ENCODE measurements at regions not wholly inside any gene's neighbourhood (a gene's known extent, or its start where the extent isn't known, plus 50 kb on each side); places are given as distances from the start of the nearest gene placed in this dataset.

GRCh38 chr7:153389261-153389660 is 629.7 kb downstream of the ACTR3B start:
- DNase-seq = no peak

DNA sequence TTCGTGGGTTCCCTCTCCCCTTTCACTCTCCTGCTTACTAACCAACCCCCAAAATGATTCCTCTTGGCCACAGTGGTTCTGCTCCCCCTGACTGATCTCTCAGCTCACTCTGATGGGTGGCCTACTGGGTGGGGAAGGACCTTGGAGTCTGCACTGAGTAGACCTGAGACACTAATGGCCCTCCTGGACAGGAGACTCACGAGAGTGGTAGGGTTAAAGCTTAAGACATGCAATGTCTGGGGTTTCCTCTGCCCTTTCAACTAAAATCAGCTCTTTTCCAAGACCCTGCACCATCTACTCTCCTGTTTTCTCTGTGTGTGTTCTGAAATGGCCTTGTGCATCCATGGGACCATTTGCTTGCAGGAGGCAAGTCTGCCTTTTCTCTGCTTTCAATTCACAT is 631.4 kb downstream of the ACTR3B start:
- no peak for DNase-seq

DNA sequence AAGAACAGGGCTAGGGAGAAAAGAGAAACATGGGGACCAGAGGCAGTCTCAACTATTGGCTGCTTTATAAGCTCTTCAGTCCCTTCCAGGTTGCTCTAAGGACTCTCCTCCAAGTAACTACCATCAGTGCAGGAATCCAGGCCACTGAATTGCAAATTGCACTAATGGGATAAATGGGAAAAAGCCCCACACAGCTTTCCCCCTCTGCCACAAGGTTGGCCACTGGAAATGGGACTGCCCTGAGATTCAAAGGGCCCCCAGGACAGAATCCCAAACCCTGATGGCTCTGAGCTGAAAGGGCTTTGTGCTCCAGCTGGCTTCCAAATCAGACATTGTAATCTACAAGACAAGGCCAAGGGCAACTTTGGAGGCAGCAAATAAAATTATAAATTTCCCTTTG is 633.2 kb downstream of the ACTR3B start:
- DNase-seq = no peak

GRCh38 chr7:153393666-153394065 is 634.1 kb downstream of the ACTR3B start:
- DNase-seq = no peak

GRCh38 chr7:153396475-153396874 is 636.9 kb downstream of the ACTR3B start:
- no peak for DNase-seq

DNA sequence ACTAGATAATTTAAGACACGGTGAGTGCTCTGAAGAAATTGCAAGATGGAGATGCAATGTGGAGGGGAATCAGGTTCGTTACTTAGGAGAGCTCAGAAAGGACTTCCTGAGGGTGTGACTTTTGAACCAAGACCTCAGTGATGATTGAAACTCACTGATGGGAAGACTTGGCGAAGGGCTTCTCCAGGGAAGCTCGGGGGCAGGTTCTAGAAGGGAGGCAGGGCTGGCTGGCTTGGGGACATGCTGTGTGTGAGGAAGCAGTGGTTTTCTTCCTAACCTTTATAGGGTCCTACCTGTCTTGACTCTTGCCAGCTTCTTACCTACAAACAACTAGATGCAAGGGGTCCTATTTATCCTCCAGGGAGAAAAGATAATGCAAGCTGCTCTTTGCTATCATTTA is 637.9 kb downstream of the ACTR3B start:
- DNase-seq = no peak

GRCh38 chr7:153397906-153398305 is 638.4 kb downstream of the ACTR3B start:
- no peak for DNase-seq

- DNase-seq = no peak
Measured at GRCh38 chr7:153398370-153398769, 638.8 kb downstream of the ACTR3B start.

- no peak for DNase-seq
Measured at GRCh38 chr7:153398789-153399553, 639.4 kb downstream of the ACTR3B start.

DNA sequence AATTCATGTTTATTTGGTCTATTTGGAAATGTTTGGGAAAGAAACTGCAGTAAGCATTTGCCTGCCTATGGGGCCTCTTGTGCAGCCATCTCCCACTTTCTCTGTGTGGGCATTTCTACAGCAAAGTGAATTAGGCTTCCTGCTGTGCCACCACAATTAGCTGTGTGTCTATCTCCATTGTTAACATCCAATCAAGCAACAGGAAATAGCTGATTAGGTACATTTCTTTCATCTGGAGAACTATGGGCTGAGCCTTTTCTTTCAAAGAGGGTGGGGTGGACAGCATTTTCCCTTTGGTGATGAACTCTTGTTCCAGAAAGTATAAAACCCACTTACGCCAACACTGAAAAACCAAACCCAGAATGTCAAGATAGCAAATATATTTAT is 640.0 kb downstream of the ACTR3B start:
- peak; percentile 72 for DNase-seq

DNA sequence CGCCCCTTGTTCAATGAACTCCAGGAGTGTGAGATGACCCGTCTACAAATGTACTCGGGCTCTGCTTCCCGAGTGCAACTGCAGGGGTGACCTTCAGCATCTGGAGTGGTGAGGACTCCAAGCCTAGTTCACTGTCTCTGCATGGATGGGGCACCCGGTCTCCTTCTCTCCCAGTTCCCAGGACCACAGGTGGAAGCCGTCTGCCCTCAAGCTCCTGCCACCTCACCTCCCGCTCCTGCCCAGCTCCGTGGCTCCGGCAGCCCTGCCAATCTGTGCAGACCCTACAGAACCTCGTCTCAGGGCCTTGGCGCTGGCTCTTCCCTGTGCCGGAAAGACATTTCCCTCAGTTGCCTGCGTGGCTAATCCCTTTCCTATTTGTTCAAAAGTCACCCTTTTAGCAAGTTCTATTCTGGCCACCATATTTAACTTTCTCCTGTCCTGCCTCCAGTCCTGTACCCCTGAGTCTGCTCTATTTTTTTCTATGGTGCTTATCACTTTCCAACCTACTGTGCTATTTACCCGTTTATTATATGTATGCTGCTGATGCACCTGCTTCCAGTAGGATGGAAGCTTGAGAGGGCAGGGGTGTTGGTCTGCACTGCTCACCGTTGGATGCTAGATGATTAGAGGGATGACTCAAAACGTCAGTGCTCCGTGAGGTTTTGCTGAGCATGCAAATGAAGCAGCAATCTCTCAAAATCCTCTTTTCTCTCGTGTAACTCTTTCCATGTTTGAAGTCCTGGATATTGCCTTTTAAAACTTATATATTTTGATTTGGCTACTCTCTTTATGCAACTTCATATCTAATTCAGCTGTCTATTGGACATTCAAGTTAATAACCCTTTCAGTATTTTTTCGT is 641.4 kb downstream of the ACTR3B start:
- no peak for DNase-seq

- DNase-seq = no peak
Measured at GRCh38 chr7:153401795-153402720, 642.5 kb downstream of the ACTR3B start.

DNA sequence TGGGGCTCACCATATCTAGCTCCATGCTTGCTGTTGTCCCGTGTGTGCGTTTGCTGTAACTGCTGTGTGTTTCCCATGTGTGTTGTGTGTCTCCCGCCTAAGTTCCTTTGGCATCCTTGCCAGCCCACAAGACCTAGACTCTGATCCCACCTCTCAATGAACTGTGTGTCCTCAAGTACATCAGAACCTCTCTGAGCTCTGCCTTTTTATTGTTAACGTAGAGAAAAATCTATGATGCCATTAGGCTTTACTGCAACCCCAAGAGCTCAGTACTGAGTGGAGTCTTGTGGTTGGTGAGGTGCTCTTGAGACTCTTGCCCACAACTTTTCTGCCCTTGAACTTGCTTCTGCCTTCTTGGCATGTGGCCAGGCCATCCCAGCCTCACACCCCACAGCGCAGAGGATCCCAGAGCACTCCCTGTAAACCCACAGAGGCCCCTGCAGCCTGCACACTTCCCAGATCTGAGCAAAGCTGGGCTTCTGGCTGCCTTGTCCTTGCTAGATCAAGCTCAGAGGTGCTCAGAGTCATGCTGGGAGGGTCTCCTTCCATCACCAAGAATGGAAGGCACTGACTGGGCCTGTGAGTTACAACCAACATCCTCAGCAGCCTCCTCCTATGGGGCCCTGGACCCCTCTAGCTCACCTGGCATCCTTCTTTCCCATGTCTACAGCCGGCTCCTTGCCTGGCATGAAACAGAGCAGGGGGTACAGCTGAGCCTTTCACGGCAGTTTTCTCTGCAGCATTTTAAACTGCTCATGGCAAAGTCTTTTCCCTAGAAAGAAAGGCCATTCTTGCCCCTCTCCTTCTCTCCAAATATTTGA is 643.4 kb downstream of the ACTR3B start:
- no peak for DNase-seq

DNA sequence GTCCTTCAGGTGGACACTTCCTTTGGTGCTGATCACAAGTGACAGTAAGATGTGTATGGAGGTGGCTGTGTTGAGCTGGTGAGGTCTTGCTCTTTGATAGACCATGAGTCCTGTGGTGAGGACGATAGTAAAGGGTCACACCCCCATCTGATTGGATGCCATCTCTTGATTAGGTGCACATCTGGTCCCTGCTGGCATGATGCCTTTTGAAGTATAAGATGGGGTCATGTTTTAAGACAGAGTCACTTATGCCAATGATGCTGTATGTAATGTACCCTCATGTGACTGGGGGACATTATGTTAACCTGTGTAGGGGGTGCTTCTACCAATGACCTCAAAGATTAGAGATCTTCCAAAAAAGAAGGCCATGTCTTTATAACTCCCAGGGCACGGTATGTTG is 644.6 kb downstream of the ACTR3B start:
- DNase-seq = no peak

- DNase-seq = no peak
Measured at GRCh38 chr7:153404781-153405279, 645.3 kb downstream of the ACTR3B start.

DNA sequence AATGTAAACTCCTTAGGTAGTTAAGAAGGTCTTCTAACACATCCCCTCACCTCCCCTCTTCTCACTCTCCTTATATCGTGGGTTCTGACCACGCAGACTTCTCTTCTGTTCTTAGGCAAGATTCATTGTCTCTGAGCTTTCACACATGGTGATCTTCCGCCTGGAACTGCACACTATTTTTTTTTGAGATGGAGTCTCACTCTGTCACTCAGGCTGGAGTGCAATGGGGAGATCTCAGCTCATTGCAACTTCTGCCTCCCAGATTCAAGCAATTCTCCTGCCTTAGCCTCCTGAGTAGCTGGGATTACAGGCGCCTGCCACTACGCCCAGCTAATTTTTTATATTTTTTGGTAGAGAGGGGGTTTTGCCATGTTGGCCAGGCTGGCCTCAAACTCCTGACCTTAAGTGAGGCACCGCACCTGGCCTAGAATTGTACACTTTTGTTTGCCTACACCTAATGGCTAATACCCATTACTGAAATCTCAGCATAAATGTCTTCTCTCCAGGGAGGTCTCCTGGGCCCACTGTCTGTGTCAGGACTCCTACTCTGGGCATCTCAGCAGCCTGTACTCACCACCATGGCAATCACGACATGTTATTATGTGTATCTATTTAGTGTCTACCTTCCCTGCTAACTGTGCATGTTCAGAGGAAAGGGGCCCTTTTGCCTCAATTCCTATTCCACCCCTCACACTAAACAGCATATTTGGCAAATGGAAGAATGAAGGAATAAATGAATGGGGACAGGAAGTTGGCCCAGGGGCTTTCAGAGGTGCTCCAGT is 646.3 kb upstream of the DPP6 start:
- no peak for DNase-seq

DNA sequence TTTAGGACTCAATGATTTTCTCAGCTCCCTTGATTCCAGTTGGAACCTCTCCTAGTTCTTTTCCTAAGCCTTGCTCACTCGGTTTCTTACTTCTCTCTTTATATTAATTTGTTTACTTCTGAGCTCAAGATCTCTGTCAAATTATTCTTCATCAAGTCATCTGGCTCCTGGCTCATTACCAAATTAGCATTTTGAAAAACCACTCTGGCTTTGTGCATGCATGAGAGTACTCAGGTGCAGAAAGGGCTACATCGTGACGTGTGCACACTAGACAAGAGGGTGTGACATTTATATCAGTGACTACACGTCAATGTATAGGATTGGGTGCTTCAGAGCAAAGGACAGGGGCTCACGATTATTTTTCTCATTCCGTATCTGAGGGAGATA is 645.7 kb upstream of the DPP6 start:
- no peak for DNase-seq

DNA sequence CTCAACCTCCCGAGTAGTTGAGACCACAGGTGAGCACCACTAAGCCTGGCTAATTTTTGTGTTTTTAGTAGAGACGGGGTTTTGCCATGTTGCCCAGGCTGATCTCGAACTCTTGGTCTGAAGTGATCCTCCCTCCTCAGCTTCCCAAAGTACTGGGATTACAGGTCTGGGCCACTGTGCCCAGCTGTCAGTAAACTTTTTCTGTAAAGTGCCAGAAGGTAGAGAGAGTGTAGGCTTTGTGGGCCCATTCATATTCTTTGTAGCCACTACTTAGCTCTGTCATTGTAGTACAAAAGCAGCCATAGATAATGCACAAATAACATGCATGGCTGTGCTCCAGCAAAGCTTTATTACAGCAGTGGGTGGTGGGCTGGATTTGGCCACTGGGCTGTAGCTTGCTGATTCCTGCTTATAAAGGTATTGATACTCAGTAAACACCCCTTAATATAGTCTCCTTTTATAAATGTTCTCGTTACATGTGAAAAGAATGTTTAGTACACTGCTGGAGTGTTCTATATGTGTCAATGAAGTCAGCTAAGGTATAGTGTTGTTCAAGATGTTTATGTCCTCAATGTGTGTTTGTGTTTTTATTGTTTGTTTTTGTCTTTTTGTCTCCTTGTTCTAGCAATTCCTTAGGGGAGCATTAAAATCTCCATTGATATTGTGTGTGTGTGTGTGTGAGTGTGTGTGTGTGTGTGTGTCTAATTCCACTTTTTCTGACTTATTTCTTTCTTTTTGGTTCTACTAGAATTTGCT is 644.7 kb upstream of the DPP6 start:
- DNase-seq = no peak

DNA sequence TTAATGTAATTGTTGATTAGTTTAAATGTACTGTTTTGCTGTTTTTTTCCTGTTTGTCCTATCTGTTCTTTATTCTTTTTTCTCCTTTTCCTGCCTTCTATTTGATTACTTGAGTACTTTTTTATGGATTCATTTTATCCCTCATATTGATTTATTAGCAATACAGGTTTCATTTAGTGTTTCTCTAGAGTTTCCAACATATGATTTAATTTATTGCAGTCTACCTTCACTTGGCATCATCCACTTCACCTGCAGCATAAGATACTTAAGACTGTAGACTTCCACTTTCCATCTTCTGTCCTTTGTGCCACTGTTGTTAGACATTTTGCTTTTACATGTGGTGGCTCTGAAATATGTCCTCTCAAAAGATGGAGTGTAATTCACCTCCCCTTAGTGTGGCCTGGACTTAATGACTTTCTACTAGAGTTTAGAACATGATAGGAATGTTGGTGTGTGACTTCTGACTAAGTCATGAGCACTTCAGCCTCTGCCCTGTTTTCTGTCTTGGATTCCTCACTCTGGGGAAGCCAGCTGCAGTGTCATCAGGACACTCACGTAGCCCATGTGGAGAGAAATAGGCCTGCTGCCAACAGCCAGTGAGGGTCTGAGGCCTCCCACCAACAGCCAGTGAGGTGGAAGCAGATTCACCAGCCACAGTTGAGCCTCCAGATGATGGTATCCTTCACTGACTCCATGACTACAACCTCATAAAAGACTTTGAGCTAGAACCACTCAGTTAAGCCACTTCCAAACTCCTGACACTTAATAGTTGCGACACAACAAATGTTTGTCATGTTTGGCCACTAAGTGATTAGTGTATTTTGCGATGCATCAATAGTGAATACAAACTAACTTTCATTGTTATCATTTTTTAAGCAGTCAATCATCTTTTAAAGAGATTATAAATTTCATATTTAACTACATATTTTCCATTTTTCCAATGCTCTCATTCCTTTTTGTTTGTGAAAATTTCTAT is 643.5 kb upstream of the DPP6 start:
- DNase-seq = no peak
